Stimulated activated CD4-positive, alpha-beta T cell treated with anti-CD3 and anti-CD28 coated beads, Interleukin-2, amount 100 ng/mL, for 48 hours (primary cell): ENCODE measurements at regions not wholly inside any gene's neighbourhood (a gene's known extent, or its start where the extent isn't known, plus 50 kb on each side); places are given as distances from the start of the nearest gene placed in this dataset.

ENCODE experiments used
- DNase-seq, 2 donors: peaks; one replicate each; pipeline ENCODE4 v3.0.0-alpha.2; 2020

DNA sequence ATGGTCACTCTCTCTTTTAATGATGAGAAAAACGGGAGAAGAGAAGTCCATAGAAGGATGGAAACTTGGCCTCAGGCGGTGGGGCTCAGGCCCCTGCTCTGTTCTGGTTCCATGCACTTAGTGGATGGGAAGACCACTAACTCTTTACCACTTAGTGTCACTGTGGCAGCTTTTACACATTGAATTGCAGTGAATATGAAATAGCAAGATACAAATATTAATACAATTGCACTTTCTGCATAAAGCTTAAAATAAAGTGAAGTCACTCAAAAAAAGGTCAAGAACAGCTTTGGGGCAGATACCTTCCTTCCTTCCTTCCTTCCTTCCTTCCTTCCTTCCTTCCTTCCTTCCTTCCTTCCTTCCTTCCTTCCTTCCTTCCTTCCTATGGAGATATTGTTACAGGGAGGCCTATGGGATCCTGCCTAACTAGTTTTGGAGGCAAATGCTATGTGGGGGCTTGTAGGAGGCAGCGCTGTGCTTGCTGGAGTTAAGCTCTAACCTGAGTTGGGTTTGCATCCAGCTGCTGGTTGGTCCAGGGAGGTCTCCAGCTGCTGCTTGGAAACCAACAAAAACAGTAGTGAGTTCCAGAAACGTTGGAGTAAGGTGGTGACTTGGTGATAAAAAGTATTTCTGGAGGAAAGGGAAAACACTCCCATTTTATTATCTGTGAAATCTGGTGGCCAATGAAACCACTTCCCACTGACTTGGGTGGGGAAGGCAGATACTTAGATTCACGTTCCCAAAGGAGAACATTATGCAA, 62.3 kb upstream of the NKX2-2 start:
- DNase-seq: no peak

DNA sequence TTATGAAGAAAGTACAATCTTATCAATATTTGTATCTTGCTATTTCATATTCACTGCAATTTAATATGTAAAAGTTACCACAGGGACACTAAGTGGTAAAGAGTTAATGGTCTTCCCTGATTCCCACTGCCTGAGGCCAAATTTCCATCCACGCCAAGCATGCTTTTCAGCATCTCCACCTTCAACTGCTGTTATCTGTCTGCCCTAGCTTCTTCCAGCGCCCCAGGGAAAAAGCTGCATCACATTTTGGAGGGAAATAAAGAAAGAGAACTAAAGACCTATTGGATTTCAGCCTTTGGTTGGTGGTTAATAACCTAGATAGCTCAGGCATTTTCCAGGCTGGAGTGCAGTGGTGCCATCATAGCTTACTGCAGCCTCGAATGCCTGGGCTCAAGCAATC, 61.3 kb upstream of the NKX2-2 start:
- DNase-seq: no peak

DNA sequence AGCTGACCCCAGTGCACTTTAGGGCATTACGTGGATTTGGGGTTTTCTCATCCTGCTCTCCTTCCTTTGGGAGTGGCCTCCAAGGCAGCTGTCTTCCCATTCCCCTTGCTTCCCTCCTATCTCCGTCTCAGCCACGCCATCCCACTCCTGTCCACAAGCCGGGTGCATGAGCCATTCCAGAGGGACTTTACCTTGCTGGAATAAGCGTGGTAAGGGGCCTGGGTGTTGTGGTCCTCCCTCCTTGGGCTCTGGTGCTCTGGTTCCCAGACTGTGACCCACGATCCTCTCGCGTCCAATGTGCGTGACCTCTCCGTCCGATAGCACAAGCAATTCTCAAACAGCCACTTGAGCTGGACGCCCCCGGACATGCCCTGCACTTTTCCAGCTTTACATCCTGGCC, 60.6 kb upstream of the NKX2-2 start:
- no peak for DNase-seq

DNA sequence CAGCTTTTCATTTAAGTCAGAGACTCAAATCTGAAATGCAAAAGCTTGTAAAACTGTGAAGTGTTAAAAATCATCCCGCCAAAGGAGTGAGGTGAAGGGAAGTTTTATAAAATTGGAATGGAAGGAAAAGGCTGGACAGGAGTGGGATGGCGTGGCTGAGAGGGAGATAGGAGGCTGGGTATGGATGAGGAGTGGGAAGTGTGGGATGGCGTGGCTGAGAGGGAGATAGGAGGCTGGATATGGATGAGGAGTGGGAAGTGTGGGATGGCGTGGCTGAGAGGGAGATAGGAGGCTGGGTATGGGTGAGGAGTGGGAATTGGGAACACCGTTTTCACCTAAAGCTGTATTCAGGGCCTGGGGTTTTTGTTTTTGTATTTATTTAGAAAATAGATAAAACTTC, 59.4 kb upstream of the NKX2-2 start:
- no peak for DNase-seq

DNA sequence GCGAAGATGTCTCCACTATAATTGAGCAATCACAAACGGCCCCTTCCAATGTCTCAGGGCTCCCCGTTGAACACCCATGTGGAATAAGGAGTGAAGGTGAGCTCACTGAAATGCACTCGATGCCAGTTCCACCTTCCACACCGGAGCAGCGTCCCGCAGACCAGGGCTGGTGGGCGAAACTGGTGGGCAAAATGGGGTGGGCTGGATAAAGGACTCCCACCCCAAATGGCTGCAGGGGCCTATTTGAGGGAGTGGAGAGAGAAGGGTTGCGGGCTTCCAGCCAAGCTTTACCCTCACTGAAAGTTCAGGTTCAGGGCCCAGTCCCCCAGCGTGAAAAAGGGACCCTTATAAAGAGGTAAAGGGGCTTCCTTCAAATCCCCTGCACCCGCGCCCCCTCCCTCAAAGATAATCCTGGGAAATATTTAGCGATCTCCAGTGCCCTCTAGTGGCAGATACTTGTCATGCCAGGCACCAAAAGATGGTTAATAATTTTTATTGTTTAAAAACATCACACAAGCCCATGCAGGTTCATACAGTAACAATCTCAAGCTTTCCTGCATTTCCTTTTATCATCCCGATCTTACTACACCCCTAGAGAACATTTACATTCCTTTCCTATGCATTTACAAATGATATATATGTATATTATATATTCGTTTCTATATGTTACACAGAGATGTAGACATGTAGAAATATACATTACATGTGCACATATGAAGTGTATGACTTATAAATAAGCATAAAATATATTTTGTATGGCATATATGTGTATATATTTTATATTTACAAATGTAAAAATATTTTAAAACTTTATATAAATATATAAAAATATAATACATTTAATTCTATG, 58.2 kb upstream of the NKX2-2 start:
- DNase-seq: no peak

DNA sequence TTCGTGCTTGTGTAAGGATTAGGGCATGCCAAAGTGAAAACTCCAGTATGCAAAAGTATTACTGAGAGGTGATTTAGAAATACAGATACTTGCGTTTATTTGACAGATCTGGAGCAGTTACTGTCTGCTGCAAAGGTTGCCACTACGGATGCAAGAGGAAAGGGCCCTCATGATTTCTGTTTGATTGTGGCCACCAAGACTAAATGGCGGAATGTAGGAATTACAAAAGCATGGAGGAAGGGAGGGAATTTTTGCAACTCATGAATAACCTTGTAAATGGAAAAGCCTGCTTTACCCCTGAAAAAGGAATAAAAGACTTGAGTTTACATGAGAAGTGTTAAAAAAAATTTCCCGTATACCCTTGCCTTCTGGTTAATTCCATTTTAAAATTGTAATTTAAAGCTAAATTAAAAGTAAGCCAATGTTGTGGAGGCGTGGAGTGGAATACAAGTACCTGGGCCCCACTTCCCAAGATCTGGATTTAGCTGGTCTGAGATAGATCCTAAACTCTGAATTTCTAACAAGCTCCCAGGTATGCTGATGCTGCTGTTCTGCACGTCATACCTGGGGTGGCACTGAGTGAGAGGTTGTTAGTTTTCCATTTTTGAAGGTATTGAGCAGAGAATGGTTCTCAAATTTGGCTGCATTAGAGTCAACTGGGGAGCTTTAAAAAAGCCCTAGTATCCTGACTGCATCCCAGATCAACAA, 56.6 kb upstream of the NKX2-2 start:
- no peak for DNase-seq

DNA sequence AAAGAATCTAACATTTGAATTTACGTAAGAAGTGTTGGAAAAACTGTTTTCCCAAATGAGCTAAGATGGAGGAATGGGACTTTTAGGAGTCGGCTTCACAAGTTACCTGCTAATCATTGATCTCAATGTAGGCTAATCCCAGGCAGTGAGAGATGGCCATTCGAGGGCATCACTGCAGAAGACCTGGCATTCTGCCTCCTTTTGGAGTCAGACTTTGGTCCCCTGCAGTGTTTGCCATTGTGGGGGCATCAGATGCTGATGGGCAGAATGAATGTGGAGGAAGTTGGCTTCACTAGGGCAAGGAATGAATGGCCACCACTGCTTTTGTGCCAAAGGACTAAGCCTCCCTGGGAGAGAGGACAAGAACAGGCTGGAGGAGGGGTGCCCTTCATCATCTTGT, 55.7 kb upstream of the NKX2-2 start:
- no peak for DNase-seq

DNA sequence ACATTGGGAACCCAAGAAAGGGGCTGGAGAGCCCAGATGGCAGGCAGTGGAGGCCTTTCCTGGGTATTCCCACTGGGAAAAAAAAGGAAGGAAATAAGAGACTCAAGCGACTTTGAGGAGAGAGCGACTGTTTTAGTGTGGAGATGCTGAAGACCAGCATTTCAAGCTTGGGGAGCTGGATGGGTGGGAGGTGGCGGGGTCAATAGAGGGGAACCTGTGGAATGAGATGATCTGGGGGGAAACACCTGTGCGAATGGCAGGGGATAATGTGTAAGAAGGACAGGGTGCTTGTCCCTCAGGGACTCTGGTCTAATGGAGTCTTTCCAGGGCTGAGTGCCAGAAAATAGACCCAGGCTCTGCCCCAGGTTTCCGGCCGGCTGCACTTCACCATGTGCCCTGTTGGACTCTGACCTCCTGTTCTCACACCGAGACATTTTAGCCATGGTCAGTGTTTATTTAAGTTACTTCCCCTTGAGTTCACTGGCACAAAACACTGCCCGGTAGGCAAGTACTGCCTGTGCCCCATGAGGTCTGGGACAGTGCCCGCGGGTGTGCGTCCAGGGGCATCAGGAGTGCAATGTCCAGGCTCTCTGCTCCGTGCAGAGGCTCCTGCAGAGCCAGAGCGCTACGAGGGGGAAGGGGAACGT, 50.4 kb upstream of the NKX2-2 start:
- DNase-seq: no peak
